ENCODE measurements at regions not wholly inside any gene's neighbourhood (a gene's known extent, or its start where the extent isn't known, plus 50 kb on each side); places are given as distances from the start of the nearest gene placed in this dataset.
"Not testable (repeated sequence)": the region's sequence is repeated elsewhere in the genome, so short reads cannot be mapped to it uniquely, and the experiment has no call there.

DNA sequence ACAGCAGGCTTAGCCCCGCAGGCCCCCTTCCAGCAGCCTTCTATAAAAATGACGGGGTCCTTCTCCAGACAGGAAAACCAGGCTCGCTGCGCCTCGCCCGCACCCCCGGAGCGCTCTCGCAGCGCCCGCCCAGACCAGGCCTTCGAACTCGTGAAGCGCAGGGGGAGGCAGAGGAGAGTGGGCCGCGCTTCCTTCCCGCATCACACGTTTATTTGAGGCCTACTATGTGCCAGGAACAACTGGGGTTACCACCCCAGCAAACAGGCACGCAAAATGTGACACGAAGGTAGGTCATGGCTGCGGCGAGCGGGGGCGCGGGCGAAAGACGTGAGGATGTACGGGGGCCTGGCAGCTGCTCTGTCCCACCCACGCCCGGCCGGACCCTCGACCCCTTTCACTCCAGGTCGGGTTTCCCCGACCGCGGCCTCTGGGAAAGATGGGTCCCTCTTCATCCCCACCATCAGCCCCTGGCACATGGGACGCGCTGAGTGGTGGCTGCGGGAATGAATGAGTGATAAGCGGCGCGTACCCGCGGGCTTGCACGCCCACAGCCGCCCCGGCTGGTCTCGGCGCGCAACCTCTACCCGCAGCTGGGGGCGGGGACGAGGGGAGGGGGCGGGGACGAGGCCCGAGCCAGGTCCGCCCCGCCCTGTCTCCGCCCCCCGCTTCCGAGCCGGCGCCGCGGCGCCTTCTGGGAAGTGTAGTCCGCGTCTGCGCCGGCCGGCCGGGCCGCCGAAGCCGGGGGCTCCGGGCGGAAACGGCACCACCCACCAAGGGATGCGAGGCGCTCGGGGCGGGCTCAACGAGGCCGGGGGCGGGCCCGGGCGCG is 59.1 kb downstream of the ZNF467 start:
- peak; percentile 78 to 87 (median 81) for DNase-seq (ENCODE audit: low read depth in 4 of 4, low spot score in 3 of 4)

DNA sequence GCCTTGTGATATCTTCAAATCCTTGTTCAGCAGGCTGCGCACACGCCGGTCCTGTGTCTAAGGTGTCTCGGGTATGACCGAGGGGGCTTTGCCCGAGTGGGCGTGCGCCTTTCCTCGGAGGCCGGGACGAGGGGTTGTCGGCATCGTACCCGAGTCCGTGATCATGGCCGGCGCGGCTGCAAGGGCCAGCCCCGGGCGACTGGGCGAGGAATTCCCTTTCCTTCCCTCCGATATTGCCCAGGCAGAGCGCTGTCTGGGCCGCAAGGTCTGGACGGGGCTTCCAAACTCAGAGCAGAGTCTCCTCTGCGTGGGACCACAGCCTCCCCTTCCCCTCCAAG is 59.7 kb downstream of the ZNF467 start:
- no peak for DNase-seq (ENCODE audit: low read depth in 4 of 4, low spot score in 3 of 4)

DNA sequence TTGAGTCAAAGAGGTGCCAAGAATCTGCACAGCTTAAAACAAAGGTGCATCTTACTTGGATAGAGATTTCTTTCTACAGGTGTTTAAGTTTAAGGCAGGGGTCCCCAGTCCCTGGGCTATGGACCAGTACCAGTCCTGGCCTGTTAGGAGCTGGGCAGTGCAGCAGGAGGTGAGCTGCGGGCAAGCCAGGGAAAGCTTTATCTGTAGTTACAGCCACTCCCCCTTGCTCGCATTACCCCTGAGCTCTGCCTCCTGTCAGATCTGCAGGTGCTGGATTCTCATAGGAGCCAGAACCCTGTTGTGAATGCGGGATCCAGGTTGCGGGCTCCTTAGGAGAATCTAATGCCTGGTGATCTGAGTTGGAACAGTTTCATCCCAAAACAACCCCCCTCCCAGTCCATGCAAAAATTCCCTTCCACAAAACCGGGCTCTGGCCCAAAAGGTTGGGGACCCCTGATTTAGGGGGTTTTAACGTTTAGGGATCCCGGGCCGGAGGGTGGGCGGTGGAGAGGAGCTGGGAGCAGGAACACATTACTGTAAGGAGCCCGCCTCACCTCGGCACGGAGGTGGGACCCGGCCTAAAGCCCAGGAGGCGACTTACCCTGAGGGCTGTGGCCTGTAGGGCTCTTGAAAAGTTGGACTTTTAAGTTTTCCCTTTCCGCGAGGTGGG is 60.2 kb downstream of the ZNF467 start:
- DNase-seq (ENCODE audit: low read depth in 4 of 4, low spot score in 3 of 4): no peak

DNA sequence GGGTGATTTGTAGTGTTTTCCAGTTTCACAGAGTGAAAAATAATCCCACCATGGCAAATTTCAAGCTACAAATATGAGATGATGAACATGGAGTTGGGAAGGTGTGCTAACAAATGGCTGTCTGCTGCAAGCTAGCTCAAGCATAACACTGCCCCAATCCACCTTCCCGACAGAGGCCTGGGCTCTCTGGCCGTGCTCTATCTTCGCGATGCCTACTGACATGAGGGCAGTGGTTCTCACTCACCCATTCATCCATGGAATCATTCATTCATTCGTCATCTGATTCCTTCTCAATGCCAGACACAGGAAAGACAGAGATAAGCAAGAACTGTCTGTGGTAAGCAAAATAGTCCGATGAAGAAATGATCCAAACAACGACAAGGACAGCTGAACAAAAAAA is 65.4 kb downstream of the ZNF467 start:
- no peak for DNase-seq (ENCODE audit: low read depth in 4 of 4, low spot score in 3 of 4)

DNA sequence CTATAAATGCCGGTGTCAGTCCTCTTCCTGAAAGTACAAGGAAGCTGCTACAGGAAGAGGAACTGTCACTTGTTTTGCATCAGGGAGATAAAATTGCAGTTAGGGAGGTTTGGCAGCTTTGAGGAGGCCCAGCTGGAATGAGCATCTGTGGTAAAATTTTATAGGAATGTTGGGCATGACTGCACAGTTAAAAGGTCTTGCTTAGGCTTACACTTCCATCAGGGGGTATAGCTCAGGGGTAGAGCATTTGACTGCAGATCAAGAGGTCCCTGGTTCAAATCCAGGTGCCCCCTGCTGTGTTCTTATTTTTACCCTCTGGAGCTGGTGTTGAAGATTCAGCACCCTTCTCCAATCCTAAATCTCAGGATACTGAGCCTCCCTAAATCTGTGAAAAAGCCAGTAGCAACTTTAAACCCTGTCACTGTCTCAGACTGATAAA is 65.9 kb downstream of the ZNF467 start:
- no peak for DNase-seq (ENCODE audit: low read depth in 4 of 4, low spot score in 3 of 4)

DNA sequence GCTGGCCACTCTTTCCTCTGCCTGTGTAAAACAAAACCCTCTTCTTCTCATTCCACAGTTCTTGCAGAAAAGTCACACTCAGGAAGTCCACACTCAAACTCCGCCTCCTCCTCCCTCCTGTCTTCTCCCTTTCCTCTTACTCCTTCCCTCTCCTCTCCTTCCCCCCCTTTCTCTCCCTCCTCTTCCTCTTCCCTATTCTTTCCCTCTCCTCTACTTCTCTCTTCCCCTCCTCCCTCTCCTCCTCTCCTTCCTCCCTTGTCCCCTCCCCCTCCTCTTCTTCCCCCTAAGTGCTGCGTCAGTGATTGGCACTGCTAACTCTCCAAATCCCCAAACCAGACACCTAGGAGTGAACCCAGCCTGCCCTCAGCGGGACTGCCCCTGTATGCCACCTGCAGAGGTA is 67.0 kb downstream of the ZNF467 start:
- DNase-seq (ENCODE audit: low read depth in 4 of 4, low spot score in 3 of 4): no peak

DNA sequence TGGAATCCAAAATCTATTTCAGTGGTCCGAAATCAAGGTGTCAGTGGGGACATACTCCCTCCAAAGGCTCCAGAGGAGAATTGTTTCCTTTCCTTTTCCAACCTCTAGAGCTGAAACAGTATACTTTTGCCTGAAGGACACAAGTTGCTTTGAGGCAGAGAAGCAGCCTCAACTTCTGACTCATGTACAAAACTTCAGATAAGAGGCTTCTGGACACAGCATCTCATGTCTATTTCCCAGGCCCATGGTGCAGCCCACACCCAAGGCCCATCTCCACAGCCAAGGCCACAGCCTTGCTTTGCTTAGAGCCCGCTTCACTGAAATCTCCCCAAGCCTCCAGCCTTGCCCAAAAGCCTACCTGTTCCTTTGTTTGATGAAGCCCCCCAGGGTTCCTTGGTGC is 68.9 kb downstream of the ZNF467 start:
- DNase-seq (ENCODE audit: low read depth in 4 of 4, low spot score in 3 of 4): no peak

DNA sequence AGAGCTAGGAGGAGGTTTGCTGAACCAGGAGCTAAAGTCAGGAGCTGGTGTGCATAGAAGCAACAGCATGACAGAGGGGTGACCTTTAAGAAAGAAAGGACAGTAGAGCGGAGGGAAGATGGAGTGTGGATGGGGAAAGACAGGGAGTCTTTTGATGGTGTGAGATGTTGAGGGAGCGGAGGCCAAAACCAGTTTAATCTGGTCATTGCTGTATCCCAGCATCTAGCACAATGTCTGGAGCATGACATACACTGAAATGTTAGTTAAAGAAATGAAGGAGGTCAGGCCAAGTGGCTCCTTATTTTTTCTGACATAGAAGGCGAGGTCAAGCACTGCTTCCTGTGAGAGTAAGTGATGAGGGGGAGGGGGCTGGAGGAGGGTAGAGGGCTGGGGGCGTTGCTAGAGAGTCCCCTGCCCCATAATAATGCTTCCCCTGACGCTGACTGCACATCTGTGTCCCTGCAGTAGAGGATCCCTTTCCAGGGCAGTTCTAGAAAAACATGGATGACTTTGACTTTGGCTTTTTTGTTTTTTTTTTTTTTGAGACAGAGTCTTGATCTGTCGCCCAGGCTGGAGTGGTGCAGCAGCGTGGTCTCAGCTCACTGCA is 70.2 kb downstream of the ZNF467 start:
- no peak for DNase-seq (ENCODE audit: low read depth in 4 of 4, low spot score in 3 of 4)

DNA sequence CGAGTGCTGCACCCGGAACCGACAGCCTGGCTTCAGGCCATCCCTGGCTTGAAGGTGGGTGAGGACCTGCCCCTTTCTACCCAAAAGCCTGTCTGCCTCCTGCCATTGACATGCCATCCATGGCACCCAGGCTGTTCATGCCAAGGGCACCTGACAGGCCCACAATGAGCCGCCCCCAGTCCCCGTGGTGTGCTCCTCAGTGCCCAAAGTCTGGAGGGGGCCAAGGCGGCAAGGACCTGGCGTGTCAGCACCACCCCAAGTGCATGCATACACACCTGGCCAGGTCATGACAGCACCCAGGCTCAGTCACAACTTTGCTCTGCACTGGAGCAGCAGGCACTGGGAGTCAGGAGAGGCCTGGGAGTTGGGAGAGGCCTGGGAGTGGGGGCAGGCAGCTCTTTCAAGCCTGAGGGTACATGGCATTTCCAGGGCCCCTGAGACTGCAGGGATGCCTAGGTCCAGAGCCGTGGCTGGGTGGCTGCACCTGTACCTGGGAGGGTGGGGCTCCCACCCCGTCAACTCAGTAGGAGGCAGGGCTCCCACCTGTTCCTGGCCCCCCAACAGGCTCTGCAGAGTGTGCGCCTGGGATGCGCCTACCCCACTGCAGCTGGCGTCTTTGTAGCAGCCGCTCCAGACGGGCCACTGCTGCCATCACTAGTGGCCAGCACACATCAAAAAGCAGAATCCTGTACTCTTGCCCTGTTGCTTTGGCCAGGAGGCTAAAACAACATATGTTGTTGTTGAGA is 71.7 kb downstream of the ZNF467 start:
- no peak for DNase-seq (ENCODE audit: low read depth in 4 of 4, low spot score in 3 of 4)

DNA sequence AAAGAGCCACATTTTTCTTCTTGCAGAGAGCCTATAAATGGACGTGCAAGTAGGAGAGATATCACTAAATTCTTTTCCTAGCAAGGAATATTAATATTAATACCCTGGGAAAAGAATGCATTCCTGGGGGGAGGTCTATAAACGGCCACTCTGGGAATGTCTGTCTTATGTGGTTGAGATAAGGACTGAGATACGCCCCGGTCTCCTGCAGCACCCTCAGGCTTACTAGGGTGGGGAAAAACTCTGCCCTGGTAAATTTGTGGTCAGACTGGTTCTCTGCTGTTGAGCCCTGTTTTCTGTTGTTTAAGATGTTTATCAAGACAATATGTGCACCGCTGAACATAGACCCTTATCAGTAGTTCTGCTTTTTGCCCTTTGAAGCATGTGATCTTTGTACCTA is 75.6 kb downstream of the ZNF467 start:
- DNase-seq (ENCODE audit: low read depth in 4 of 4, low spot score in 3 of 4): not testable (repeated sequence)

DNA sequence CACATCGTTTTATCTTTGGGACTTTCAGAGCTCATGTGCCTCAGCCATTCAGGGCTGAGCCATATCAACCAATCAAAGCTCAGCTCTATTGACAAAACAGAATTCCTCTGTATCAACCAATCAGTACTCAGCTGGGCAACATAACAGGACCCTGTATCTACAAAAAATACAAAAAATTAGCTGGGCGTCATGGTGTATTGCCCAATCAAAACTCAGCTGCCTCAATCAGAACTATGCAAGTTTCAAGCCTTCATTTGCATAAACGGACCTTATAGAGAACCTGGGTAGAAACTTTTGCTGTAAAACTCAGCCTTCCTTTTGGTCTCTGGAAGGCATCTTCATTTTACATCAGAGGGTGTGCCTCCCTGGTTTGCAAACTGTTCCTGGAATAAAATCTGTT is 77.1 kb downstream of the ZNF467 start:
- DNase-seq (ENCODE audit: low read depth in 4 of 4, low spot score in 3 of 4): no peak

DNA sequence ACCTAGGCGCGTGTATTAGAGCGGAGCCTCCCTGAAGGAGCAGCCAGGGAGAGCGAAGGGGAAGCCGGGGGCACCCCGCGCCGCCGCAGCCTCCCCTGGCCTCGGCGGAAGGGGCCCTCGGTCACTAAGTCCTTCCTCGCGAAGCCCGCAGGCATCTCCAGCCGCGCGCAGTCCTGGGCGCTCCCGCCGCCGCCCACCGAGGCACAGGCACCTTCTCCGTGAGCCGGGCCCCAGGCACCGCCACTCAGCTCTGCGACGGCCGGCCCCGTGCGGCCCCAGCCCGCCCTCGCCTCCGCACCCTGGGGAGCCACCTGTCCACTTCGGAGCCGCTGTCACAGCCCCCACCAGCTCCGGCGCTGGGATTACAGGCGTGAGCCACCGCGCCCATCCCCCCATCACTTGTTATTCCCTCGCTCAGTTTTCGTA is 80.8 kb downstream of the ZNF467 start:
- no peak for DNase-seq (ENCODE audit: low read depth in 4 of 4, low spot score in 3 of 4)

DNA sequence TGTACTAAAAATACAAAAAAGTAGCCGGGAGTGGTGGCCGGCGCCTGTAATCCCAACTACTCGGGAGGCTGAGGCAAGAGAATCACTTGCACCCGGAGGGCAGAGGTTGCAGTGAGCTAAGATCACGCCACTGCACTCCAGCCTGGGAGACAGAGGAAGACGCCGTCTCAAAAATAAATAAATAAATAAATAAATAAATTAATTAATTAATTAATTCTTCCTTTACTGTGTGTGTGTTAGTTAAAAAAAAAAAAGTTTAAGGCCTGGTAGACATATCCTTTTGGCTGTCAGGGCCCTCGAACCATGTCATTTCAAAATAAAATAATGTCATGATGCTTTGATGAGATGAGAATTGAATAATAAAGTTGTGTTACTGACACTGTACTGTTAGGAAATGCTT is 81.3 kb downstream of the ZNF467 start:
- DNase-seq (ENCODE audit: low read depth in 4 of 4, low spot score in 3 of 4): no peak

DNA sequence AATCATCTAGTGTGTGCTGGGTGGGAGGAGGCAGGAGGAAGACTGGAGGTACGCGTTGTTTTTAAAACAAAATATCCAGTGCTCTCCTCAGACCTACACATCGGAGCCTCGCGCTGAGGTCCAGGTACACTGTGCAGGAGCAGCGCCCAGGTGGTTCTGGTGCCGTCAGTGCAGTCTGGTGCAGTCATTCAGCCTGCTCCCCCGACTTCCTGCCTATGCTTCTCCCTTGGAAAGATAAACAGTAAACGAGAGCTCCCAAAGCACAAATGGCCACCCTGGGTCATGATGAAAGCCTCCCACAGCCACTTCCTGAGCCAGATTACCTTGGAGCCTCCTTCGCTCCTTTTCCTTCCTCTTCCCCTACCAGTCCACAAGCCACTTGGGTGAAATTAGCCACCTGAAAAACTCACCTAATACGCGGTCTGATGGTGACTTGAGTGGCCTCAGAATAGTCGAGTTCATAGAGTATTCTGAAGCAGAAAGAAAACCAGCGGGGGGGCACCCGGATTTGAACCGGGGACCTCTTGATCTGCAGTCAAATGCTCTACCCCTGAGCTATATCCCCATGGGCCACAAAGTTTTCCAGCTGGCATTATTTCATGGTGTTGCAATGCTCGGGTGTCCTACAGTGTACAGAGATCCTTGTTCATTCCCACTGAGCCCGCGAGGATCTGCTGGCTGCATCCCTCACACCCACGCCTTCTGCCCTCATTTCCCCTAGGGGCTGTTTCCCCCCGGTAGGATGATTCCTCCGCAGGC is 82.5 kb downstream of the ZNF467 start:
- DNase-seq (ENCODE audit: low read depth in 4 of 4, low spot score in 3 of 4): no peak

DNA sequence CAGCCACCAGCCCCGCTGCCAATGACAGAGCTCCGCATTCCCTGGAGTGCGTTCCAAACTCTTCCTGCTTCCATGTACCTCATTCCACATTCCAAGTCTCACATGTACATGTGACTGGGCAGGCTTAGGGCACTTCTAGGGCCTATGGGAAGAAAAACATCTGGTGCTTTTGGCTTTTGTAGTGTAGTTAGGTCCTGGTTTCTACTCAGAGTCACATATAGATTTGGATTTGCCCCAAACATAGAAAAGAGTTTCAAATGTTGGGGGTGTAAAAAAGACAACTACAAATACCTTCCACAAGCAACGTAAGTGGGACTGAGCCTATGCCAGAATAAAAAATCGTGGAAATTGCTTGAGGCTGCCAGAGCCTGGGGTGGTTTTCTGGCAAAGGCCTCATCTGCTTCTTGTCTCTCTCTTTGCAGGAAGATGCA is 84.1 kb downstream of the ZNF467 start:
- no peak for DNase-seq (ENCODE audit: low read depth in 4 of 4, low spot score in 3 of 4)

DNA sequence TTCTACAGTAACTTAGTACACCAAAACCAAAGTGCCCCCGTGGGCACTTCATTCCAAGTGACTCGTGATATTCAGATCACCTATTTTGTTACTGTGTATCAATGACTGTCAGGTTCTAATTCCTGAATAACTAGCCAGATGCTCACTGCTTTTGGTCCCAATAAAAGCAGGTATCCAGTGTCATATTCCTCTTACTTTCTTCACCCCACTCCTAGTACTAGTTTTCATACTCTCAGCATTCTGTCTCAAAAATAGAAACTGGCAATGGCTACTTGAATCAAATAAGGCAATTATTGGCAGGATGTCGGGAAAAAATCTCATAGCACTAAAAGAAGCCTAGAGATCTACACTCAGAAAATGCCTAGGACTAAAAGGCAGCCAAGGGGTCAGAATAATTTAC is 84.6 kb downstream of the ZNF467 start:
- no peak for DNase-seq (ENCODE audit: low read depth in 4 of 4, low spot score in 3 of 4)

DNA sequence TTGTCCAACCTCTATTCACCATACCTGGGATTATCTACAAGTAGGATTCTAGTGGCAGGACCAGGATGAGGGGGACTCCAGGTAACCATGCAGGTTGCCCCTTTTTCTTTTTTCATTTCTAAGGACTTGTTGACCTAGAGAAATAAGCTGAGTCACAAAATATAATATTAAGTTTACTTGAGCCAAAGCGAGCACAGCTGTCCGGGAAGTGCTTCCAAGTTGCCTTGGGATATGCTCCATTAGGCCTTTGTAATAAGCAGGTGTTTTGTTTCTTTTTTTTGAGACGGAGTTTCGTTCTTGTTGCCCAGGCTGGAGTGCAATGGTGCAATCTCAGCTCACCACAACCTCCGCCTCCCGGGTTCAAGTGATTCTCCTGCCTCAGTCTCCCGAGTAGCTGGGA is 85.6 kb downstream of the ZNF467 start:
- DNase-seq (ENCODE audit: low read depth in 4 of 4, low spot score in 3 of 4): not testable (repeated sequence)

DNA sequence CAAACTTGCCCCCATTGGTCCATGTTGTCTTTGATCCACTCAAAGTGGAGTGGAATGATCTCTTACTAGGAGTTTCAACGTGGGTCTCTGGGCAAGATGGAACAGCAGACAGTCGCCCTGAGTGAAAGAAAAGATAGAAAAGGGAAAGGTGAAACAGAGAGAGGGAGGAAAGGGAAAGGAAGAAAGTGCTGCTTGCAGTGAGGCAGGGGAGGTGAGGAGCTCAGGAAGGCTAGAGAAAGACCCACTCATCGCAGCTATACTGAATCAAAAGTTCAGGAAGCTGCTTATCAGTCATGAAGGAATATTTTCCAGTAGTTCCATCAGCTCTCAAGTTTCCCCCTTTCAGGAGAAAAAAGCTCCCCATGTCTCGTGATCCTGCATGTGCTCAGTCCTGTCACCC is 86.9 kb downstream of the ZNF467 start:
- no peak for DNase-seq (ENCODE audit: low read depth in 4 of 4, low spot score in 3 of 4)

DNA sequence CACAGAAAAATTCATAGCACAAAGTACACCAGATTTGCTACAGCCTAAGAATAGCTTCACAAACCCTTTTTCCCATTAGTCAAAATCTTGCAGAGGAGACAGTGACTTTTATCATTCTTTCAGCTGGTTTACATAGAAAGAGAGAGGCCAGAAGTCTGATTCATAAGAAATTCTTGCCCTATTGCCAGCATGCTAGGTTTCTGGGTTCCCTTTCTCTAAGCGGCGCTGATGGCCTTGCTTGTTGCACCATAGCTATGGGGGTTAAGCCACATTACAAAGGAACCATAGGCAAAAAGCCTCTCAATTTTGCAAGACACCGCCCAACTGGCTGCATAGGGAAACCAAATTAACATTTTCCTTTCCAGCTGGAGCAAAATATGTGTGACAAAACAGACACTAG is 87.4 kb downstream of the ZNF467 start:
- no peak for DNase-seq (ENCODE audit: low read depth in 4 of 4, low spot score in 3 of 4)

DNA sequence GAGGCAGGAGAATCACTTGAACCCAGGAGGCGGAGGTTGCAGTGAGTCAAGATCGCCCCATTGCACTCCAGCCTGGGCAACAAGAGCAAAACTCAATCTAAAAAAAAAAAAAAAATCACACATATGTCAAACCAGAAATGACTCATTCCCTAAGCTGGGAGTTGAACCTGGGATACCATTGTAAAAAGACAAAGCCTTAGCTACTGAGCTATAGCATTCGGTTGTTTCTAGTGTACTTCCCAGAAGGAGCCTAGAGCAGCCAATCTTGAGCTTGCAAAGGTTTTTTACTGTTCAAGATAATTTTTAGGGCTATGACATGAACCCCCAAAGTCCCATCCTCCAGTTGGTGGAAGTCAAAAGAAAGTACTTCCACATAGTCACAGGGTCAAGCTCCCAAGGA is 87.9 kb downstream of the ZNF467 start:
- DNase-seq (ENCODE audit: low read depth in 4 of 4, low spot score in 3 of 4): no peak

DNA sequence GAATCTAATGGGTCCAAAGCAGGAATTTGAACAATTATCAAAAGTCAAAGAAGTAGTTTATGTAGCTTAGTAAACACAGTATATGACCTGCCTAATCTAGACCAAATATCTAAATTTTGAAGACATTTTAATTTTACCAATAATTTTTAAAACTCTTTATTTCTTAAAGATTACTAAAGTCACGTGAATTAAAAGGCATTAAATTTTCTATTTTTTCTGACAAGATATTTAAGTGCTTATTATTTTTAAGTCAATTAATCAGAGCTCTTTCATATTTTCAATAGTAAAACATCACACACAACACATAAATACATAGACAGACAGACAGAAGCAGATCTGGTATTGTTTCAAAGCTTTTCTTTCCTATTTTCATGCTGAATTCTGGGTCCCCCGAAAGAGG is 89.5 kb downstream of the ZNF467 start:
- DNase-seq (ENCODE audit: low read depth in 4 of 4, low spot score in 3 of 4): no peak

All from left renal pelvis (tissue), 4 donors.